H1 (cell line): ENCODE measurements at regions not wholly inside any gene's neighbourhood (a gene's known extent, or its start where the extent isn't known, plus 50 kb on each side); places are given as distances from the start of the nearest gene placed in this dataset.

Experiments
- CTCF ChIA-PET: fragments of 300-600 bp; sonication (Branson Sonifier 250); formaldehyde crosslinking; loops from one replicate; lab custom pipeline; 2021; ENCODE audit not compliant: partially characterized antibody; lab: Charles Lee
- POLR2A ChIA-PET: fragments of 300-600 bp; sonication (Branson Sonifier 250); formaldehyde crosslinking; loops from one replicate; lab custom pipeline; 2021; ENCODE audit warnings: inconsistent platforms; ENCODE audit not compliant: partially characterized antibody; lab: Charles Lee
- DNase-seq, 2 experiments: peaks; one replicate each; pipeline versions ENCODE4 v3.0.0 to v3.0.0-alpha.2; 2010 to 2022; ENCODE audit warnings: low spot score in 2 of 2, low read depth in 1 of 2, mixed read lengths in 1 of 2
- FAIRE-seq: peaks from 2 replicates; lab custom pipeline; 2011; peaks lifted over from hg19 to GRCh38; lab: Jason Lieb, UNC
- H2AFZ ChIP-seq: 2 replicates; pipeline ENCODE4 v1.8.1; 2012; ENCODE audit warnings: low read length, inconsistent platforms
- H2AK5ac ChIP-seq: 2 replicates; pipeline ENCODE4 v1.6.1; 2013; ENCODE audit warnings: low read depth, low read length
- H2BK120ac ChIP-seq: replicated peaks from 2 replicates; pipeline ENCODE3; 2013; ENCODE audit warnings: low read depth, low read length, inconsistent platforms
- H2BK12ac ChIP-seq: 2 replicates; pipeline ENCODE4 v1.6.1; 2013; ENCODE audit warnings: low read depth, low read length
- H2BK15ac ChIP-seq: 2 replicates; pipeline ENCODE4 v1.6.1; 2013; ENCODE audit warnings: low read length
- H2BK20ac ChIP-seq: 2 replicates; pipeline ENCODE4 v1.6.1; 2013; ENCODE audit warnings: low read length
- H2BK5ac ChIP-seq: 2 replicates; pipeline ENCODE4 v1.6.1; 2013; ENCODE audit warnings: low read depth, low read length
- H3K14ac ChIP-seq: 2 replicates; pipeline ENCODE4 v1.6.1; 2013; ENCODE audit warnings: inconsistent platforms; ENCODE audit not compliant: insufficient read length
- H3K18ac ChIP-seq: 2 replicates; pipeline ENCODE4 v1.6.1; 2013; ENCODE audit warnings: low read length; ENCODE audit errors: extremely low read depth
- H3K23ac ChIP-seq: 2 replicates; pipeline ENCODE4 v1.6.1; 2013; ENCODE audit warnings: inconsistent platforms; ENCODE audit not compliant: insufficient read length
- H3K23me2 ChIP-seq: 2 replicates; pipeline ENCODE4 v1.6.1; 2013; ENCODE audit warnings: low read depth, low read length
- H3K27ac ChIP-seq: 2 replicates; pipeline ENCODE4 v1.6.1; 2011; ENCODE audit warnings: low read depth, low read length, inconsistent platforms
- H3K27me3 ChIP-seq, 4 experiments: replicated peaks in 1 of 4; 1 replicate in 1 of 4; 2 replicates in 3 of 4; pipeline versions ENCODE4 v1.6.1 to v1.8.1; 2011 to 2013; ENCODE audit warnings: low read length in 3 of 4, mild to moderate bottlenecking in 3 of 4, inconsistent platforms in 2 of 4, mixed read lengths in 2 of 4, moderate library complexity in 1 of 4; ENCODE audit not compliant: control insufficient read depth in 3 of 4, insufficient read depth in 3 of 4; ENCODE audit errors: extremely low read depth in 1 of 4
- H3K36me3 ChIP-seq, 4 experiments: 2 replicates each; pipeline versions ENCODE4 v1.6.1 to v1.8.1; 2011 to 2013; ENCODE audit warnings: mild to moderate bottlenecking in 4 of 4, low read length in 3 of 4, moderate library complexity in 2 of 4, control low read depth in 1 of 4, inconsistent platforms in 1 of 4; ENCODE audit not compliant: insufficient read depth in 4 of 4, control insufficient read depth in 2 of 4
- H3K4ac ChIP-seq: replicated peaks from 2 replicates; pipeline ENCODE3; 2013; ENCODE audit warnings: low read length, low read depth, mixed read lengths, inconsistent platforms; ENCODE audit not compliant: insufficient read length
- H3K4me1 ChIP-seq, 4 experiments: replicated peaks in 1 of 4; 1 replicate in 1 of 4; 2 replicates in 3 of 4; pipeline versions ENCODE4 v1.6.1 to v1.8.1; 2011 to 2013; ENCODE audit warnings: low read length in 3 of 4, inconsistent platforms in 2 of 4, mixed read lengths in 1 of 4; ENCODE audit not compliant: insufficient read depth in 4 of 4, control insufficient read depth in 3 of 4
- H3K4me2 ChIP-seq, 2 experiments: 2 replicates each; pipeline versions ENCODE4 v1.6.1 to v1.8.1; 2011 to 2013; ENCODE audit warnings: low read depth in 2 of 2, low read length in 2 of 2, control low read depth in 1 of 2, inconsistent platforms in 1 of 2, mild to moderate bottlenecking in 1 of 2; ENCODE audit not compliant: insufficient read depth in 1 of 2
- H3K4me3 ChIP-seq, 4 experiments: fragments of 200-600, 300-600 bp in 1 of 4; sonication (generic), shearing (Covaris generic), sonication (Bioruptor Twin) in 1 of 4; 2 replicates each; pipeline versions ENCODE4 v1.5.1 to v1.8.1; 2011 to 2016; ENCODE audit warnings: low read length in 4 of 4, low read depth in 3 of 4, control low read depth in 2 of 4, inconsistent platforms in 2 of 4, mild to moderate bottlenecking in 2 of 4, mixed read lengths in 1 of 4, moderate library complexity in 1 of 4; ENCODE audit not compliant: insufficient read depth in 2 of 4; ENCODE audit errors: extremely low read depth in 1 of 4
- H3K56ac ChIP-seq: replicated peaks from 2 replicates; pipeline ENCODE3; 2013; ENCODE audit warnings: low read depth, mild to moderate bottlenecking, mixed read lengths, low read length, inconsistent platforms; ENCODE audit not compliant: insufficient read length
- H3K79me1 ChIP-seq: 2 replicates; pipeline ENCODE4 v1.6.1; 2013; ENCODE audit warnings: low read depth, low read length, control low read depth
- H3K79me2 ChIP-seq, 2 experiments: 2 replicates each; pipeline versions ENCODE4 v1.6.1 to v1.8.1; 2012 to 2013; ENCODE audit warnings: low read length in 2 of 2, mild to moderate bottlenecking in 2 of 2, inconsistent platforms in 1 of 2; ENCODE audit not compliant: insufficient read depth in 2 of 2, control insufficient read depth in 1 of 2
- H3K9ac ChIP-seq, 4 experiments: replicated peaks in 1 of 4; 1 replicate in 1 of 4; 2 replicates in 3 of 4; pipeline versions ENCODE4 v1.6.1 to v1.8.1; 2011 to 2013; ENCODE audit warnings: low read depth in 3 of 4, low read length in 3 of 4, control low read depth in 2 of 4, mild to moderate bottlenecking in 2 of 4, moderate library complexity in 2 of 4, inconsistent platforms in 1 of 4; ENCODE audit errors: extremely low read depth in 1 of 4
- H3K9me3 ChIP-seq, 2 experiments: 2 replicates each; pipeline versions ENCODE4 v1.6.1 to v1.8.1; 2012 to 2013; ENCODE audit warnings: mild to moderate bottlenecking in 2 of 2, moderate library complexity in 2 of 2, control low read depth in 1 of 2, inconsistent platforms in 1 of 2, low read depth in 1 of 2, low read length in 1 of 2, mixed read lengths in 1 of 2; ENCODE audit not compliant: insufficient read depth in 2 of 2
- H4K20me1 ChIP-seq, 2 experiments: replicated peaks in 1 of 2; 2 replicates each; pipeline versions ENCODE3 to v1.8.1; 2011 to 2013; ENCODE audit warnings: inconsistent platforms in 2 of 2, low read length in 2 of 2, mild to moderate bottlenecking in 1 of 2; ENCODE audit not compliant: insufficient read depth in 2 of 2, control insufficient read depth in 1 of 2
- H4K5ac ChIP-seq: 2 replicates; pipeline ENCODE4 v1.6.1; 2013; ENCODE audit warnings: low read length, low read depth, mixed read lengths, inconsistent platforms; ENCODE audit not compliant: insufficient read length
- H4K8ac ChIP-seq: 2 replicates; pipeline ENCODE4 v1.8.0; 2013; ENCODE audit warnings: mild to moderate bottlenecking, moderate library complexity, low read length, inconsistent platforms; ENCODE audit not compliant: insufficient read depth; ENCODE audit errors: extremely low read depth
- H4K91ac ChIP-seq: replicated peaks from 2 replicates; pipeline ENCODE3; 2013; ENCODE audit warnings: low read length, mixed read lengths, inconsistent platforms; ENCODE audit not compliant: insufficient read length
- ASH2L ChIP-seq: fragments of 200-600, 300-600 bp; sonication (generic); IDR thresholded peaks from one replicate; pipeline ENCODE4 v1.7.1; 2017; ENCODE audit warnings: low read length
- MAFK ChIP-seq: IDR thresholded peaks from 2 replicates; pipeline ENCODE4 v1.6.1; 2012; ENCODE audit warnings: low read depth, mild to moderate bottlenecking, improper control_type of control experiment, low read length
- NRF1 ChIP-seq: IDR thresholded peaks from 2 replicates; pipeline ENCODE4 v1.6.1; 2011; ENCODE audit warnings: mild to moderate bottlenecking, low read depth, low read length, improper control_type of control experiment
- RBBP5 ChIP-seq: IDR thresholded peaks from 2 replicates; pipeline ENCODE4 v1.7.1; 2012; ENCODE audit warnings: low read depth, mild to moderate bottlenecking, inconsistent platforms, low read length, moderate library complexity, borderline replicate concordance
- WGBS, 2 experiments: shearing (Covaris generic) in 1 of 2; methylation state at CpG; one replicate each; pipeline versions ENCODE4 v1.1.6 to v1.1.7; 2013 to 2015; ENCODE audit warnings: low lambda C conversion rate in 2 of 2, mixed read lengths in 2 of 2, inconsistent platforms in 1 of 2, low coverage in 1 of 2, missing lambda C conversion rate in 1 of 2; ENCODE audit not compliant: insufficient replicate concordance in 2 of 2, insufficient coverage in 1 of 2, insufficient read length in 1 of 2; ENCODE audit errors: extremely low coverage in 1 of 2, missing lambda C conversion rate in 1 of 2; 5-methylcytosine and 5-hydroxymethylcytosine counted together

GRCh38 chr2:55776966-55777365, 83.3 kb upstream of the PNPT1 start:
- Histone ChIP-seq H3K9ac (no peak overlapping the region), H2AFZ (no peak overlapping the region), H3K18ac (no peak overlapping the region), H2AK5ac (no peak overlapping the region), H4K8ac (no peak overlapping the region), H4K5ac (no peak overlapping the region), H3K27me3 (no peaks in the 10 kb centered on the region), H2BK5ac (no peak overlapping the region), H3K79me1 (no peaks in the 10 kb centered on the region), H3K36me3 (no peaks in the 10 kb centered on the region), H3K23ac (no peak overlapping the region), H3K23me2 (no peaks in the 10 kb centered on the region), H2BK120ac (no peak overlapping the region), H3K14ac (no peak overlapping the region), H3K56ac (no peak overlapping the region), H3K4me3 (no peak overlapping the region), H3K27ac (no peak overlapping the region), H3K4me1 (no peaks in the 10 kb centered on the region), H2BK20ac (no peak overlapping the region), H4K20me1 (no peaks in the 10 kb centered on the region), H3K4me2 (no peak overlapping the region), H3K4ac (no peak overlapping the region), H3K79me2 (no peaks in the 10 kb centered on the region), H4K91ac (no peak overlapping the region), H2BK12ac (no peak overlapping the region), H2BK15ac (no peak overlapping the region), H3K9me3 (no peaks in the 10 kb centered on the region; a peak in 1 of 4 replicates)
- ChIA-PET CTCF (interaction anchor here (1.1 to 1.9 kb wide), 4 partner anchors 59 to 238 kb away, joined by 3 to 6 read pairs (median 4); no protein-coding TSS in a partner anchor), POLR2A (no interaction called here)
- DNase-seq: no peak
- WGBS, 2 experiments: 92% methylated on average over 3 of the region's 3 CpGs; no CpG with 5 or more reads in 1 of the 2 experiments
- TF ChIP-seq RBBP5 (no peak), MAFK (no peak), ASH2L (no peak), NRF1 (no peak)
- FAIRE-seq: no peak
